Activated naive CD4-positive, alpha-beta T cell treated with Interleukin-2 at 50 U/mL for 16 hours (primary cell): ENCODE measurements at regions not wholly inside any gene's neighbourhood (a gene's known extent, or its start where the extent isn't known, plus 50 kb on each side); places are given as distances from the start of the nearest gene placed in this dataset.

Source experiments
- DNase-seq: peaks from one replicate; pipeline ENCODE4 v3.0.0-alpha.2; 2020

DNA sequence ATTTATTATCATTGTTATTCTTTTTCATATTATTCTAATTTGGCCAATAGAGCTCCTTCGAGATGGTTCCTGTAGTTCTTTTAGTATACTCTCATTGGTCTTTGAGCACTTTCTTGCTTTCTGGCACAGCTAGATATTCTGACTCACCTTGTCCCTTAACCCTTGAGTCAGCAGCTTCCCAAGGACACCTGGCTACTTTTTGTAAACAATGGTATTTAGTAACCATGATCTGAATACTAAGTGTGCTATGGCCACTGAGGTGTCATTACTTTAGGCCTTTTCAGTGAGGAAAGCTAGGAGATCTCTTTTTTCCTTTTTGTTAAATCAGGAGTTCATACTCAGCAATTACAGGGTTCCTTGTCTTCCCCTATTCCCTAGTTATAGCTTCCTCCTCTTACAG is 126.5 kb upstream of the CITED2 start:
- no peak for DNase-seq

DNA sequence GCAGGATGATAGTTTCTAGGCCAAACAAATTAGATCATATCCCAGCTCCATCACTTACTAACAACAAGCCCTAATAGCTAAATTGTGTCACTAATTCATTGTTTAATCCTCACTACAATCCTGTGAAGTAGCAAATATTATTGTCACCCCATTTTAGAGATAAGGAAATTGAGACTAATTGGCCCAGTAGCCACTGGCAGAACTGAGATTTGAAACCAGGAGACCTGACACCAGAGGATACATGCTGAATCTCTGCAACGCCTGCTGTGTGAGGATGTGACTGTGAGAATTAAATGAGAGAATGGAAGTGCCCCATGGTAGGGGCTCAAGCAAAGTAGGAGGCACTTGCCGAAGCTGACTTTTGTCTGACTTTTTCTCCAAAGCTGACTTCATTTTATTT is 124.3 kb upstream of the CITED2 start:
- no peak for DNase-seq

DNA sequence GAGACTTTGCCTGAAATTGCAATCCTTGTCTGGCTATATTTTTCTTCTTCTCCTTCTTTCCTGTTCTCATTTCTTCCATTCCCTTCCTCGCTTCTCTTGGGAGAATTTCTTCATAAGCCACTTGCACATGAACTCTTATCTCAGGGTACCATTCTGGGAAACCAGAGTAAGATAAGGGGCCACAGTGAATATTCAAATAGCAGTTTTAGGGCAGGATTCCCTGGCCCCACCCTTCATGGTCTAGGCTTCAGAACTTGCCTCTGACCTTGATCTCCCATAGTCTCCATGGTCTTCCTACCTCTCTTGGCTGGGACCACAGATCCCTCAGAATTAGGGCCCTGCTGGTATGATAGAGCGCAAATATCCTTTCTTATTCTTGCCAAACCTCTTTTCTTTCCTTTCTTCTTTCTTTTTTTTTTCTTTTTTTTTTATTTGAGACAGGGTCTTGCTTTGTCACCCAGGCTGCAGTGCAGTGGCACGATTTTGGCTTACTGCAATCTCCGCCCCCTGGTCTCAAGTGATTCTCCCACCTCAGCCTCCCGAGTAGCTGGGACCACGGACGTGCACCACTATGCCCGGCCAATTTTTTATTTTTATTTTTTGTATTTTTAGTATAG is 123.0 kb upstream of the CITED2 start:
- DNase-seq: no peak

DNA sequence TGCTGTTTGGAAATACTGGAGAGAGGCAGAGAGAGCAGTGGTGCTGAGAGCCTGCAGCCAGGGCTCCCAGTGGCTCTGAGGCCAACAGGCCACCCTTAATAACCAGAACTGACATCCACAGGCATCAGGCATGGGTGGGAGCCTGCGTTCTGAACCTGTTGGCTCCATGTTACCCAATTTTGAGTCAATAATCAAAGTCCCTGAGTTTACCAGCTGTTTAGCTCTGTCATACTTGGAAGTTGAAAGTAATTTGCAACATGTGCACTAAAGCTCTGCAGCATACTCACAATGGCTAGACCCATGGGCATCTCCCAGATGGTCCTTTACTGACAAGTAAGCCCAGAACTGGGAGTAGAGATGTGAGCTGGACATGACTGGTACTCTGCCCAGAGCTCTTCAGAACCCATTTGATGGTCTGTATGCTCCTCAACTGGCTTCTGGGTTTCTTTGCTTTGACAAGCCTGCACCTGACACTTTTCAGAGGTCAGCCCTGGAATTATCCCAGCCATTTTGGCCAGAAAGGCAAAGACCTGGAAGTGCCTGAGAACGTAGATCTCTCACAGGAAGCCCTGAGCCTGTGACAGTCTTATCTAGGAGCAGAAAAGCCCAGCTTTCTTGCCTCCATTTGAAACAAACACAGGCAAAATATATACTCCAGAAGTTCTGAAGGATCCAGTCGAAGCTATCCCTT is 122.4 kb upstream of the CITED2 start:
- no peak for DNase-seq

DNA sequence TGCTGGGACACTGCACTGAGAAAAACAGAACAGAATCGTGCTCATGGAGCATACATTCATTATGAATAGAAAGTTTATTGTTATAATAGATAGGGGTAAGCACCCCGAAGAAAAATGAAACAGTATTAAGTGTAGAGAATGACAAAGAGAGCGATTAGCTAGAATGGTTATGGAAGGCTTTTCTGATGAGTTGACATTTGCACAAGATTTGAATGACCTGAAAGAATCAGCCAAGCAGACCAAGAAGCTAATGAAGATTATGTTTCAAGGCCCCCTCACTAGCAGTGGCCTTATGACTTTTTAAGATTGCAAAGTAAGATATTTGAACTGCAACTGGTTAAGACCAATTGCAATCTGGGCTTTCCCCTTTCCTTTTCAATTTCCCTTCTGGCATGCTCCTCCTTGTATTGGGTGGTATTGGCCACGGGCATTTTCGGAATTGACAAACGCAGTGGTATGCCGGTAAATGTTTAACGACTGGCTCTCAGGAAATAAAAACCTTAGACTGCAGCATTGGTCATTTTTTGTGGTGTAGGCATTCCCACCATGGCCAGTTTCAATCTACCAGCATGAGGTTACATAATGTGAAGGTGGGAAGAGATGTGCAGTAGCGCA is 120.0 kb upstream of the CITED2 start:
- no peak for DNase-seq

DNA sequence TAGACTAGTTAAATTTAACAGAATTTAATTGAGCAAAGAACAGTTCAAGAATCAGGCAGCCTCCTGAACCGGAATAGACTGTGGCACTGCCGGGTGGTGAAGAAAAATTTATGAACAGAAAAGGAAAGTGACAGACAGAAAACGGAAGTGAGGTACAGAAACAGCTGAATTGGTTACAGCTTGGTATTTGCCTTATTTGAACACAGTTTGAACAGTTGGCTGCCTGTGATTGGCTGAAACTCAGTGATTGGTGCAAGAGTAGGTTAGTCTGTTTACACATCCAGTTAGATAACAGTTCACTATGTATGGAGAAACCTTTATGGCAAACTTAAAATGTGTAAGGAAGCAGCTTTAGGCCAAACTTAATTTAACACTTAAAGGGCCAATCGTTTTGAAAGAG is 116.0 kb upstream of the CITED2 start:
- DNase-seq: peak; percentile 3

DNA sequence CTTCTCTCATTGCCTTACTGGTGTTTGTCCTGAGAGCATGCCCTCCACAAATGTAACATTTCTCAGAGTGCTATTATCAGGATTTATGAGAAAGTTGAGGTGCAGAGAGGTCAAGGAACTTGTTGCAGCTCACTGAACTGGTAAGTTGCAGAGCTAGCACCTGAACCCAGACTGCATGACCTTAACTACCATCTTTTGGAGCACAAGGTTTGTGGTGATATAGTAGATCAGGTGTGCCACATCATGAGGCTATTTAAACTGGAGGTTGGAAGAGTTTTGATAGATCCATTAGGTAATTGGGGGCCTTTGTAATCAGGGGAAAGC is 112.0 kb upstream of the CITED2 start:
- no peak for DNase-seq

DNA sequence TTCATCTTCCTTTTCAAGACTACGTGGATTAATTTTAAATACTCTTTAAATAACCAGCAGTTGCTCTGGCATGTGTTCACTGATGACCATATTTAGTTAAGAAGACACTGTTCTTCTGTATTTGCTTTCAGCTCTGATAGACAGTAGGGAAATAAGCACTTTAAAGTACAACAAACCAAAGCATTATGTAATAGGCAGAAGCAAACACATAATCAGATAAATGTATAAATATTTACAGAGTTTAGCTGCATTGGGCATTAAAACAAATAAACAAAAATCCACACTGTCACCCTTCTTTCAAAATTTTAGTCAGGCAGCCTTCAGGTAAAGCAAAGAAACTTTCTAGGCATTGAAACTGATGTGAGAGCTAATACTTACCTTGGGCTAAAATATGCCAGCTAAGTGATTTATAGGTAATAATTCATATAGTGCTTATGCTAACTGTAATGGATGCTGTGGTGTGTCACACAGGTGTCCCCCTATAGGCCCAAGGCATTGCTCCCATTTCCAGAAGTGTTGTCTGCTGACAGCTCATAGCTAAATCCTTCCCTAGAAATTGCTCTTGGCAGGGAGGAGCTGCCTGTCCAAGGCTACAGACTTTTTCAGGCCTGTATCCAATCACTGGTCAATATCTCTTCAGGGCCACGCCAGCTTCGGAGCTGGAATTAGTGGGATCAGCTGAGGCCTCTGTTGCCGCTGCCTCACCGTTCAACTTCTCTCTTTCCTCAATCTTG is 111.5 kb upstream of the CITED2 start:
- no peak for DNase-seq

DNA sequence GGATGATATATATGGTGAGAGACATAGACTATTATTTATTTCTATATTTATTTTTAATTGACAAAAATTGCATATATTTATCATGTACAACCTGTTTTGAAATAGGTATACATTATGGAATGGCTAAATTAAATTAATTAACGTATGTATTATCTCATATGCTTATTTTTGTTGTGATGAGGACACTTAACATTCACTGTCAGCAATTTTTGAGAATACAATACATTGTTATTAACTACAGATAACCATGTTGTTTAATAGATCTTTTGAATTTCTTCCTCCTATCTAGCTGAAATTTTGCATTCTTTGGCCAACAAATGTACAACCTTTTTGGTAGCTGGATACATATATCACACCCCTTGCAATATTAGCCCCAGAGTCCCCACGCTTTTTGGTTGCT is 110.7 kb upstream of the CITED2 start:
- no peak for DNase-seq

DNA sequence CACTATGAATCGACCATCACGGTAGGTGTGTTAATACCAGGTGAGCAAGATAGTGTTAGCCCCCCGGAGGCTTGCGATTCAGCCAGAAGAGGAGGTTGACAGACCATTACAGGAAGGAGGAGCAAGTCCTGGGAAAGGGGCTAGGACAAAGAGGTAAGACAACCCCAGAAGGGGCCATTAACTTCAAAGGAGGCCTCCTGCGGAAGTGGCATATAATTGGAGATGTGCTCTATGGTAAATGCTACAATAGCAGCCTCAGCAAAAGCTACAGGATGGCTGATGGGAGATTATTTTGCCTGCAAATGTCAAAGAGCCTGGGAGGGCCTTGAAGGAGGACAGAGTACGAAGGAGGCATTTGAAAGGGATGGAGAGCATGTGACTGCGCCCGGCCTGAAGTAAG is 108.6 kb upstream of the CITED2 start:
- DNase-seq: no peak

DNA sequence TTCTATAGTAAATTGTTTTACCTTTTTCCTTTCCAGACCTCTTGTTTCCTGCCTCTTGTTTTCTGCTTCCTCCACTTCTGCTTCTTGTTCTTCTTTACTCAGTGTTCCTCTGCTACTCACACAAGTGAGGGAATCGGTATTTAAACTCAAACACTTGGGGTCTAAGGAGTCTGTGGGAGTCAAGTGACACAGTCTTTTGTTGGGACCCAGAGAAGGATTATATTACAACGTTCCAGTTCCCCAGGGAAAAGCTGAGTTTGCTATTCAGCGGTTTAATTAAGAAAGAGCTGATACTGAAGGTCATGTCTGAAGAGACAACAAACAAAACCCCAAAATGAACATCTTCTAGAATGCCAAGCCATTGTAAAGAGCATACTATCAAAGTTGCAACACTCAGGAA is 107.8 kb upstream of the CITED2 start:
- DNase-seq: no peak

DNA sequence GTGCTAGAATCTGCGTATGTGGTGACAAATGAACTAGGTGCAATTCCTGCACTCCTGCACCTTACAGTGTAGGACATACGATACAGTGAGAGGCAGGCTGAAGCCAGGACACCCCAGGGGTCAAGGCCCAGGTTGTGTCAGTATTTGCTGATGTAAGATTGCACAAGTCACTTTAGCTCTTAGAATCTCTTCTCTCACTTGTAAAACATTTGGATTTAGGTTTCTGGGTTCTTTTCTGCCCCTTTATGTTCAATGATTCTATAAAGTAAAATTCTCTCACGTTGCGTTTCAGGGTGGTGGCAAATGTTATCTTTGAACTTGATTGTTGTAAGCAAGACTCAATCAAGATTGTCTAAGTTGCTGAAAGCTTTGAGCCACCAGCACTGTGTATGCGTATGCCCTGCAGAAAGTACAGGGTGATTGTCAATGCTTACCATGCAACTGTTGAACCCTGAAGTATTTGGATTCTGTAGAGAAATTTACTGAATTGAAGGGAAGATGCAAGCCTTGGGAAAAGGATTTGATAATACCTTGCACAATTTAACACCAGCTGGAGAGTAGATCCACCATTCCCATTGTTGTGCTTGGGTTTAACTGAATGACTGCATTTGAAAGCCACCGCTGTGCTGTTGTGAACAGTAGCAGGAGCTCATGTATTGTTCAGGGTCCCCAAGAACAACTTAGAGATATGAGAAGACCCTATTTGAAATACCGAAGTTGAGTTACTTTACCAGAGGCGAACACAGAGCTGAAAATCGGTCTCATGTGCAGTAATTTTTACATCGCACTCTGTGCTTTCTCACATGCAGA is 106.1 kb upstream of the CITED2 start:
- DNase-seq: no peak

DNA sequence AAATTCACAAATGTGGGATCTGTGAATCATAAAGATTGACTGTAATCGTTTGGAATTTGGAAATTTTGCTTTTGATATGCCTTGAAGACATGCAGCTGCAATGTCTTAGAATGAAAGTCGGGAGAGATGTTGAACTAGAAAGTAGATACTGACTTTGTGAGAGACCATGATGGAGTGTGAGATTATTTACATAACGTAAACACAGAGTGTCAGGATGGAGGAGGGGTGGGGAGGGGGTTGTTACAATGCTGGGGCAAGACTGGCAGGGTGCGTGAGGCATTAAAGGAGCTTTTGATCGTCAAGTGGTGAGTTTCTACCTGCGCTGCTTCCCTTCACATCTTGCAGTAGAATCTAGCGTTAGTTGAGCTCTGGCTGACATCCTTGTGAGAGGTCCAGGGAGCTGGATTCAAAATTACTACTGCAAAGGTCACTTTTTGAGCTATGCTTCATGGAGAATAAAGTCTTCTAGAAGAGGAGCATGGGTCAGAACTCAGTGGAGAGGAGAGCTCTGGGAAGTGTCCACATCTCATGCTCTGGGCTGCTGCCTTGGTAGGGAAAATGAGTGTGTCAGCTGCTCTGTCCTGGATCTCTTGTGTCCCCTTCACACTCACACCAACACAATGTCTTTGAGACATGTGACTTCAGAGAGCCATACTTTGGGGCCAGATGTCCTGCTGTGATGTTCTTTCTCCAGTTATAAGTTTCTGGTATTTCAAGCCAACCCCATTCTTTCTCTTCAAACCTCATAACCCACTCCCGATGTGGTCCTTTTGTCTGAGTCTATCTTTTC is 105.2 kb upstream of the CITED2 start:
- DNase-seq: no peak

DNA sequence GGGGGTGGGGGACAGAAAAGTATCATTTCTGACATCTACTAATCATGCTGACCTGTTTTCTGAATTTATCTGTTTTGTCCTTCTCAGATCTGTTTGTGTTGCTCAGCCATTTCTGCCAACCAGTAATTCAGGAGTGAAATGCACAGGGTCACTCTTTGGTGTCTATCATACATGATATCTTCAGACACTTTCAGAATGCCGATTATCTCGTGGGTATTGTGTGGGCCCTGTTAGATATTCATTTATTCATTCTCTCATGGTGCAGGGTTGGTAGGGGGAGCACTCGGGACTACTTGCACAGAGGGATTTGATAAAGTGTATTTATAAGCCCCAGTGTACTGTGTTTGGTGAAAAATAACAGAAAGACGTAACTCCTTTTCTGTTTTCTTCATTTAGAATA is 101.2 kb upstream of the CITED2 start:
- DNase-seq: no peak

DNA sequence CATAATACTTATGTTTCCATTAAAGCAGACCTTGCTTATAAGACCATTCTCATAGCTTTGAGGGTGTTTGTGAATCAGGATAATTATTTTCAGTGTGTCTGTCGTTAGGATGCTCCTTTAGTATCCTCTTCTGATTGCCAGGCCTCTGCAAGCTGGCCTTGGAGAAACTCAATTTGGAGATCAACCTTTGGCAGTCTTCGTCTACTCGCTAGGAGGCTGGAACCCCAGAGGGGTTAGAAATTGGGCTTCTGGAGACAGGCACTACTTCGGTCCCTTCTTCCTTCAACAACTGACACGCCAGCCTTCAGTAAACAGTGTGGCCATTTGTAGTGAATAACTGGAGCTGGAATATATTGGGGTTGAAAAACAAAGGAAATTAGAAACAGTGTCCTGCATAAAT is 100.8 kb upstream of the CITED2 start:
- no peak for DNase-seq

DNA sequence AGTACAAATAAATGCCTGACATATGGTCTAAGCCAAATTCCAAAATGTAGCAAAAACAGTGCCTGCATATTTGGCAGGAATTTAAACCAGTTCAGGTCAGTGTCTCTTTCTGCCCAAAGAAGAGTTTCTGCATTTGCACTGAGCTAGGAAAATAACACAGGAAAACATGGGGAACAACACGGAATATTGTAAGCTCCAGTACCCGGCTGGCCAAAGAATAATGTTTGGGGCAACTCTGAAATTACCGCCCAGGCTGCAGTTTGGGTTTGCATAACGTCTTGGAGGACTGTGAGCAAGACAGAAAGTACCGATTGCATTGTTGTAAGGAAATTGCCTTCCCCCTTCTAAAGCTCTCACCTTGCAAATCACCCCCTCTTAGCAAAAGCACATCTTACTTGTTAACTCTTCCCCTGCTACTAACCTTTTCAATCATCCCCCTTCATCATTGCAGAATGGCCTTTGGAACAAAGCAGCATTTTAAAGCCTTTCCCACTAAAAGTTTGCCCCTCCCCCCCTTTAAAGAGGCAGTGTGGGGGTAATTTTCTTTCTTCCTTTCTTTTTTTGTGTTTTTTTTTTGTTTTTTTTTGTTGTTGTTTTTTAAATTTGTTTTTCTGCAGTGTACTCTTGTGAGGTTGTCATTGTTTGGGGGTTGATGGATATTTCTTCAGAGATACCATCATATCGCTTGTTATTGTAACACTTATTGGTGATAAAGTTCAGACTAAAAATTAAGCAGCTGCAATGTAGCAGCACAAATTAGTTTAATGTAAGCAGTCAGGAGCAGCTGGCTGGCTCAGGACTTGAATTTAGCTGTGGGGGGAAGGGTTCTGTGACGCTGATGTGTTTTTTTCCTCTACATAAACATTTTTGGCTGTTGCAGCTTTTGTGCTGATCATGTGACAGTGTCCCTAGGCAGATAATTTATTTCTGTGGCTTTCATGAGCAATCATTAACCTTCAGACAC is 100.0 kb upstream of the CITED2 start:
- no peak for DNase-seq

DNA sequence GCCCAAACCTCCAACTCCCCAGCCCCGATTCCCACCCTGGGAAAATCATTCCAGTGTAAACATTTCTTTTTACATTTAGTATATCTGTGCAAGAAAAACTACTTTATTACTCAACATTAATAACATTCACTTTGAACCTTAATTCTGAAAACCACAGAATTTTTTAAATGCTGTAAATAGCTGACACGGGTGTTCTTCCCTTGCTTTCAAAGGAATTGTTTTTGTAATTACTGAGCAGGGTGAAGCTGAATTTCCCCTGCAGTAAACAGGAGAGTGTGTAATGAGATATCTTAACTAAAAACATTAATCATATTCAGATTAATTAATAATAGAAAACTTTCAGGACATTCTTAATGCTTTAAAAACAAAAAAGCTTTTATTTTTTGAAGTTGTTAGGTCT is 99.3 kb upstream of the CITED2 start:
- no peak for DNase-seq

DNA sequence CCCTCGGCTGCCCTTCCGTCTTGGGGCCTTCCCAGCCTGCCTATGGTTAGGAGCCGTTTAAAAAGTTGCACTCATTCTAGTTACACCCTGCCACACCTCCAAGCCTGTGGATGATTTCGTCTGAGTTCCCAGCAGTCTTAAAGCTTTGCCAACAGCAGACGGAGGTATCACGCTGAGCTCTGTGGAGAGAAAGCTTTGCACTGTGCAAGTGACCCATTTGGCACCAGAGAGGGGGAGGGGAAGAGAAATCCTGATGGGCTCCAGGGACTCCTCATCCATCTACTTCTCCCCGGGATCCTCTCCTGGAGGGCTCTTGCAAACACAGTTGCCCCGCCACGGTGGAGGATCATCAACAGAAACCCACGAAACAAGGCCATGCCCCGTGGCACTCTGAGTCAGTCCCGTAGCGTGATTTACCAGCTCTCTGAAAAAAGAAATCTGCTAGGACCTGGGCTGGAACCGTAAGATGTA is 98.8 kb upstream of the CITED2 start:
- no peak for DNase-seq

DNA sequence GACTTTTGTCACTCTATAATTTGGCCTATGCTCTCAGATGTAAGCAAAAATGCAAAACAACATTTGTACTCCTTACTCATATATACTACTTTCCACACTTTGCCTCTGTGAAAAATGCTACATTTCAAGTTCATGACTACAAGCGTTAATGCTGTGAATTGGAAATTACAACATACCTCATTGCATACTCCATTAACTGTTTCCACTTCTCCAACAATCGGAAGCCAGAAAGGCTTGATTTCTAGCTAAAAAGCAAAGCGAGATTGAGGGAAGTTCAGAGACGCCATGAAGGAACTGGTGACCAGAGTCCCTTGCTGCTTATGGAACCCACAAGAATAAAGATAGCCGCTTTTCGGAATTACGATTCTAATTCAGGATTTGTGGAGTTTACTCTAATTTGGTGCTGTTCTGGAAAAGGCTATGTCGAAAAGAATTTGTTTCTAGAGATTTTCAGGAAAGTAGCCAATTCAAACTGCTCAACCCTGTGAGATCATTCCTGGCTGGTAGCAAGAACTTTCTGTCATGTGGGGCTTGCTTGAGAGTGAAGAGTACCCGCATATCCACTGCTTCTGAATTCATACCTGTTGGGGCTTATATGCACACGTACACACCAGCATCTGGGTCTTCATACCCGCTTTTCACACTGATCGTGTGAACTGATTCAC is 98.0 kb upstream of the CITED2 start:
- DNase-seq: no peak

DNA sequence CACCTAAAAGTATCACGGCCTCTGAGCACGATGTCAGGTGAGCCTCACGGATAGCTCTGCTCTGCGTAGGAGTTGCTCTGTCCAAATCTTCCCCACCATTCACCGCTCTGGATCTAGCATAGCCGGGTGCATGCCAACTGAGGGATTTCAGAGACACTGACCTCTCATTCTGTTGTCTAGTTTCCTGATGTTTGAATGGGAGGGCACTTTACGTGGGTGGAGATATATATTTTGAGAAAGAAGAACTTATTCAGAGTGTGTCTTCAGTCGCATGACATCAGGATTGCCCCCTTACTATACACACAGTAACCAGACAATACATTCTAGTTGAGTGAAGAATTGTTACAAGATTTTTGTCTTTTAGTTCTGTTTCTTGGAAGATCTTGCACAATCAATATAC is 96.5 kb upstream of the CITED2 start:
- DNase-seq: no peak
